HEK293T (cell line): ENCODE measurements at regions not wholly inside any gene's neighbourhood (a gene's known extent, or its start where the extent isn't known, plus 50 kb on each side); places are given as distances from the start of the nearest gene placed in this dataset.

Source experiments
- CTCF ChIA-PET: fragments of 350-600 bp; formaldehyde crosslinking; extraction: SDS; loops from one replicate; lab custom pipeline; 2021; ENCODE audit warnings: antibody characterized with exemption, inconsistent platforms; lab: Yijun Ruan, JAX
- POLR2A ChIA-PET: fragments of 350-600 bp; formaldehyde crosslinking; extraction: SDS; loops from one replicate; lab custom pipeline; 2020; ENCODE audit warnings: antibody characterized with exemption, inconsistent platforms; lab: Yijun Ruan, JAX
- DNase-seq: peaks from one replicate; pipeline ENCODE4 v3.0.0; 2012; ENCODE audit warnings: mixed read lengths; ENCODE audit errors: extremely low spot score
- ARNT ChIP-seq: fragments of 450-650 bp; IDR thresholded peaks from 2 replicates; pipeline ENCODE4 v1.6.1; 2017; ENCODE audit warnings: mild to moderate bottlenecking
- BHLHE40 ChIP-seq: fragments of 450-650 bp; IDR thresholded peaks from 2 replicates; pipeline ENCODE4 v1.6.1; 2016; ENCODE audit warnings: mild to moderate bottlenecking, moderate library complexity, borderline replicate concordance
- CTBP1 ChIP-seq: fragments of 450-650 bp; IDR thresholded peaks from 2 replicates; pipeline ENCODE4 v1.6.1; 2016; ENCODE audit warnings: borderline replicate concordance
- ELF4 ChIP-seq: fragments of 450-650 bp; IDR thresholded peaks from 2 replicates; pipeline ENCODE4 v1.6.1; 2017; ENCODE audit warnings: antibody characterized with exemption
- FOXA1 ChIP-seq: fragments of 450-650 bp; IDR thresholded peaks from 2 replicates; pipeline ENCODE4 v1.6.1; 2016; ENCODE audit warnings: mild to moderate bottlenecking
- FOXK2 ChIP-seq: fragments of 450-650 bp; IDR thresholded peaks from 2 replicates; pipeline ENCODE4 v1.6.1; 2016; ENCODE audit warnings: mild to moderate bottlenecking
- FOXM1 ChIP-seq: fragments of 450-650 bp; IDR thresholded peaks from 2 replicates; pipeline ENCODE4 v1.6.1; 2017; ENCODE audit warnings: mild to moderate bottlenecking, borderline replicate concordance
- HDGF ChIP-seq: fragments of 450-650 bp; IDR thresholded peaks from 2 replicates; pipeline ENCODE4 v1.6.1; 2017; ENCODE audit warnings: antibody characterized with exemption, borderline replicate concordance
- L3MBTL2 ChIP-seq: fragments of 450-650 bp; conservative IDR thresholded peaks from 2 replicates; pipeline ENCODE4 v1.6.1; 2016; ENCODE audit warnings: mild to moderate bottlenecking
- LEF1 ChIP-seq: fragments of 450-650 bp; IDR thresholded peaks from 2 replicates; pipeline ENCODE4 v1.6.1; 2017; ENCODE audit warnings: mild to moderate bottlenecking, borderline replicate concordance
- NFRKB ChIP-seq: fragments of 450-650 bp; IDR thresholded peaks from 2 replicates; pipeline ENCODE4 v1.6.1; 2016; ENCODE audit warnings: mild to moderate bottlenecking, moderate library complexity
- PKNOX1 ChIP-seq: fragments of 450-650 bp; IDR thresholded peaks from 2 replicates; pipeline ENCODE4 v1.6.1; 2016
- SP1 ChIP-seq: fragments of 450-650 bp; IDR thresholded peaks from 2 replicates; pipeline ENCODE4 v1.6.1; 2017
- SUZ12 ChIP-seq: fragments of 450-650 bp; IDR thresholded peaks from 2 replicates; pipeline ENCODE4 v1.6.1; 2016; ENCODE audit warnings: mild to moderate bottlenecking
- TARDBP ChIP-seq: fragments of 450-650 bp; IDR thresholded peaks from 2 replicates; pipeline ENCODE4 v1.6.1; 2016
- ZNF384 ChIP-seq: fragments of 450-650 bp; IDR thresholded peaks from 2 replicates; pipeline ENCODE4 v1.6.1; 2016

GRCh38 chr3:159583662-159584061 is 405.0 kb upstream of the IL12A start:
- TF ChIP-seq ELF4, result no peak
- TF ChIP-seq PKNOX1, result no peak
- TF ChIP-seq L3MBTL2, result no peak
- TF ChIP-seq BHLHE40, result no peak
- no peak for TF ChIP-seq SP1
- TF ChIP-seq FOXK2, result no peak
- TF ChIP-seq FOXA1, result no peak
- no peak for TF ChIP-seq FOXM1
- no peak for TF ChIP-seq SUZ12
- TF ChIP-seq CTBP1, result no peak
- TF ChIP-seq ARNT, result no peak
- TF ChIP-seq HDGF, result no peak
- TF ChIP-seq ZNF384, result no peak
- TF ChIP-seq TARDBP, result no peak
- no peak for TF ChIP-seq LEF1
- no peak for TF ChIP-seq NFRKB
- ChIA-PET CTCF (no interaction called here), POLR2A (no interaction called here)
- no peak for DNase-seq

DNA sequence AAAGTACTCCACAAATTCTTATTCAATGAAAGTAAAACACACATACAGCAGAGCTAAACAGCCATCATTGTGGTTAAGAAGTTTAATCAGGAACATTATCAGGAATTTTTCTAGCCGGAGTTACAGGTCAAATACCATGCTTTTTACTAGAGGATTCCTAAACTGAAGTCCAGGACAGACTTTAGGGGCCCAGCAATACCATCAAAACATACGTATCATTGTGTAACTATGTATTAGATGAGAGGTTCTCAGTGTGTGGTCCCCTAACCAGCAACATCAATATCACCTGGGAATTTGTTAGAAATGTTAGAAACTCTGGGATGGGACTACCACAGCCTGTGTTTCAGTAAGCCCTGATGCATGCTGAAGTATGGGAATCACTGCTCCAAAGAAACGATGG is 404.2 kb upstream of the IL12A start:
- ChIA-PET CTCF (no interaction called here), POLR2A (no interaction called here)
- no peak for DNase-seq
- TF ChIP-seq NFRKB (no peak), TARDBP (no peak)

- TF ChIP-seq ARNT, result no peak
- TF ChIP-seq TARDBP, result no peak
- no peak for TF ChIP-seq BHLHE40
- no peak for TF ChIP-seq CTBP1
- no peak for TF ChIP-seq SUZ12
- no peak for TF ChIP-seq FOXA1
- no peak for TF ChIP-seq ZNF384
- ChIA-PET CTCF (interaction anchor here (0.7 to 0.8 kb wide), 3 partner anchors 17 to 218 kb away, joined by 3 to 6 read pairs (median 4); no protein-coding TSS in a partner anchor), POLR2A (no interaction called here)
Observed at GRCh38 chr3:159586571-159587202, 401.9 kb upstream of the IL12A start.

GRCh38 chr3:159593927-159594605 is 394.6 kb upstream of the IL12A start:
- POLR2A ChIA-PET, result no interaction called here
- no peak for DNase-seq
- CTCF ChIA-PET, result interaction anchor here (1.1 kb wide), 1 partner anchor 79 kb away, joined by 4 read pairs; no protein-coding TSS in a partner anchor
- TF ChIP-seq SUZ12 (no peak), FOXK2 (no peak), HDGF (no peak), FOXA1 (no peak), ARNT (no peak), BHLHE40 (no peak)

More at GRCh38 chr3:159586571-159587202, 401.9 kb upstream of the IL12A start:
- DNase-seq, result peak; percentile 63

GRCh38 chr3:159600291-159600690 is 388.3 kb upstream of the IL12A start:
- TF ChIP-seq SP1 (no peak), ELF4 (no peak), ZNF384 (no peak), L3MBTL2 (no peak), HDGF (no peak), FOXM1 (no peak), NFRKB (no peak), FOXK2 (no peak), BHLHE40 (no peak), CTBP1 (no peak), FOXA1 (no peak), TARDBP (no peak), ARNT (no peak), SUZ12 (no peak), PKNOX1 (no peak), LEF1 (no peak)
- DNase-seq, result no peak
- CTCF ChIA-PET, result no interaction called here
- POLR2A ChIA-PET, result no interaction called here

- TF ChIP-seq LEF1, result no peak
- no peak for TF ChIP-seq SP1
- TF ChIP-seq FOXA1, result no peak
- no peak for TF ChIP-seq PKNOX1
- TF ChIP-seq NFRKB, result no peak
- no peak for TF ChIP-seq BHLHE40
- TF ChIP-seq HDGF, result no peak
- no peak for TF ChIP-seq FOXM1
- no peak for TF ChIP-seq ZNF384
- no peak for TF ChIP-seq FOXK2
- TF ChIP-seq TARDBP, result no peak
- no peak for TF ChIP-seq ARNT
- ChIA-PET POLR2A (no interaction called here), CTCF (no interaction called here)
- DNase-seq, result no peak
Observed at GRCh38 chr3:159604151-159604581, 384.5 kb upstream of the IL12A start.
